H1 (cell line): ENCODE measurements at regions not wholly inside any gene's neighbourhood (a gene's known extent, or its start where the extent isn't known, plus 50 kb on each side); places are given as distances from the start of the nearest gene placed in this dataset.

Source experiments
- CTCF ChIA-PET: fragments of 300-600 bp; sonication (Branson Sonifier 250); formaldehyde crosslinking; loops from one replicate; lab custom pipeline; 2021; ENCODE audit not compliant: partially characterized antibody; lab: Charles Lee
- POLR2A ChIA-PET: fragments of 300-600 bp; sonication (Branson Sonifier 250); formaldehyde crosslinking; loops from one replicate; lab custom pipeline; 2021; ENCODE audit warnings: inconsistent platforms; ENCODE audit not compliant: partially characterized antibody; lab: Charles Lee
- DNase-seq, 2 experiments: peaks; one replicate each; pipeline versions ENCODE4 v3.0.0 to v3.0.0-alpha.2; 2010 to 2022; ENCODE audit warnings: low spot score in 2 of 2, low read depth in 1 of 2, mixed read lengths in 1 of 2
- FAIRE-seq: peaks from 2 replicates; lab custom pipeline; 2011; peaks lifted over from hg19 to GRCh38; lab: Jason Lieb, UNC
- H2AFZ ChIP-seq: 2 replicates; pipeline ENCODE4 v1.8.1; 2012; ENCODE audit warnings: low read length, inconsistent platforms
- H2AK5ac ChIP-seq: 2 replicates; pipeline ENCODE4 v1.6.1; 2013; ENCODE audit warnings: low read depth, low read length
- H2BK120ac ChIP-seq: replicated peaks from 2 replicates; pipeline ENCODE3; 2013; ENCODE audit warnings: low read depth, low read length, inconsistent platforms
- H2BK12ac ChIP-seq: 2 replicates; pipeline ENCODE4 v1.6.1; 2013; ENCODE audit warnings: low read depth, low read length
- H2BK15ac ChIP-seq: 2 replicates; pipeline ENCODE4 v1.6.1; 2013; ENCODE audit warnings: low read length
- H2BK20ac ChIP-seq: 2 replicates; pipeline ENCODE4 v1.6.1; 2013; ENCODE audit warnings: low read length
- H2BK5ac ChIP-seq: 2 replicates; pipeline ENCODE4 v1.6.1; 2013; ENCODE audit warnings: low read depth, low read length
- H3K14ac ChIP-seq: 2 replicates; pipeline ENCODE4 v1.6.1; 2013; ENCODE audit warnings: inconsistent platforms; ENCODE audit not compliant: insufficient read length
- H3K18ac ChIP-seq: 2 replicates; pipeline ENCODE4 v1.6.1; 2013; ENCODE audit warnings: low read length; ENCODE audit errors: extremely low read depth
- H3K23ac ChIP-seq: 2 replicates; pipeline ENCODE4 v1.6.1; 2013; ENCODE audit warnings: inconsistent platforms; ENCODE audit not compliant: insufficient read length
- H3K23me2 ChIP-seq: 2 replicates; pipeline ENCODE4 v1.6.1; 2013; ENCODE audit warnings: low read depth, low read length
- H3K27ac ChIP-seq: 2 replicates; pipeline ENCODE4 v1.6.1; 2011; ENCODE audit warnings: low read depth, low read length, inconsistent platforms
- H3K27me3 ChIP-seq, 4 experiments: replicated peaks in 1 of 4; 1 replicate in 1 of 4; 2 replicates in 3 of 4; pipeline versions ENCODE4 v1.6.1 to v1.8.1; 2011 to 2013; ENCODE audit warnings: low read length in 3 of 4, mild to moderate bottlenecking in 3 of 4, inconsistent platforms in 2 of 4, mixed read lengths in 2 of 4, moderate library complexity in 1 of 4; ENCODE audit not compliant: control insufficient read depth in 3 of 4, insufficient read depth in 3 of 4; ENCODE audit errors: extremely low read depth in 1 of 4
- H3K36me3 ChIP-seq, 4 experiments: 2 replicates each; pipeline versions ENCODE4 v1.6.1 to v1.8.1; 2011 to 2013; ENCODE audit warnings: mild to moderate bottlenecking in 4 of 4, low read length in 3 of 4, moderate library complexity in 2 of 4, control low read depth in 1 of 4, inconsistent platforms in 1 of 4; ENCODE audit not compliant: insufficient read depth in 4 of 4, control insufficient read depth in 2 of 4
- H3K4ac ChIP-seq: replicated peaks from 2 replicates; pipeline ENCODE3; 2013; ENCODE audit warnings: low read length, low read depth, mixed read lengths, inconsistent platforms; ENCODE audit not compliant: insufficient read length
- H3K4me1 ChIP-seq, 4 experiments: replicated peaks in 1 of 4; 1 replicate in 1 of 4; 2 replicates in 3 of 4; pipeline versions ENCODE4 v1.6.1 to v1.8.1; 2011 to 2013; ENCODE audit warnings: low read length in 3 of 4, inconsistent platforms in 2 of 4, mixed read lengths in 1 of 4; ENCODE audit not compliant: insufficient read depth in 4 of 4, control insufficient read depth in 3 of 4
- H3K4me2 ChIP-seq, 2 experiments: 2 replicates each; pipeline versions ENCODE4 v1.6.1 to v1.8.1; 2011 to 2013; ENCODE audit warnings: low read depth in 2 of 2, low read length in 2 of 2, control low read depth in 1 of 2, inconsistent platforms in 1 of 2, mild to moderate bottlenecking in 1 of 2; ENCODE audit not compliant: insufficient read depth in 1 of 2
- H3K4me3 ChIP-seq, 4 experiments: fragments of 200-600, 300-600 bp in 1 of 4; sonication (generic), shearing (Covaris generic), sonication (Bioruptor Twin) in 1 of 4; 2 replicates each; pipeline versions ENCODE4 v1.5.1 to v1.8.1; 2011 to 2016; ENCODE audit warnings: low read length in 4 of 4, low read depth in 3 of 4, control low read depth in 2 of 4, inconsistent platforms in 2 of 4, mild to moderate bottlenecking in 2 of 4, mixed read lengths in 1 of 4, moderate library complexity in 1 of 4; ENCODE audit not compliant: insufficient read depth in 2 of 4; ENCODE audit errors: extremely low read depth in 1 of 4
- H3K56ac ChIP-seq: replicated peaks from 2 replicates; pipeline ENCODE3; 2013; ENCODE audit warnings: low read depth, mild to moderate bottlenecking, mixed read lengths, low read length, inconsistent platforms; ENCODE audit not compliant: insufficient read length
- H3K79me1 ChIP-seq: 2 replicates; pipeline ENCODE4 v1.6.1; 2013; ENCODE audit warnings: low read depth, low read length, control low read depth
- H3K79me2 ChIP-seq, 2 experiments: 2 replicates each; pipeline versions ENCODE4 v1.6.1 to v1.8.1; 2012 to 2013; ENCODE audit warnings: low read length in 2 of 2, mild to moderate bottlenecking in 2 of 2, inconsistent platforms in 1 of 2; ENCODE audit not compliant: insufficient read depth in 2 of 2, control insufficient read depth in 1 of 2
- H3K9ac ChIP-seq, 4 experiments: replicated peaks in 1 of 4; 1 replicate in 1 of 4; 2 replicates in 3 of 4; pipeline versions ENCODE4 v1.6.1 to v1.8.1; 2011 to 2013; ENCODE audit warnings: low read depth in 3 of 4, low read length in 3 of 4, control low read depth in 2 of 4, mild to moderate bottlenecking in 2 of 4, moderate library complexity in 2 of 4, inconsistent platforms in 1 of 4; ENCODE audit errors: extremely low read depth in 1 of 4
- H3K9me3 ChIP-seq, 2 experiments: 2 replicates each; pipeline versions ENCODE4 v1.6.1 to v1.8.1; 2012 to 2013; ENCODE audit warnings: mild to moderate bottlenecking in 2 of 2, moderate library complexity in 2 of 2, control low read depth in 1 of 2, inconsistent platforms in 1 of 2, low read depth in 1 of 2, low read length in 1 of 2, mixed read lengths in 1 of 2; ENCODE audit not compliant: insufficient read depth in 2 of 2
- H4K20me1 ChIP-seq, 2 experiments: replicated peaks in 1 of 2; 2 replicates each; pipeline versions ENCODE3 to v1.8.1; 2011 to 2013; ENCODE audit warnings: inconsistent platforms in 2 of 2, low read length in 2 of 2, mild to moderate bottlenecking in 1 of 2; ENCODE audit not compliant: insufficient read depth in 2 of 2, control insufficient read depth in 1 of 2
- H4K5ac ChIP-seq: 2 replicates; pipeline ENCODE4 v1.6.1; 2013; ENCODE audit warnings: low read length, low read depth, mixed read lengths, inconsistent platforms; ENCODE audit not compliant: insufficient read length
- H4K8ac ChIP-seq: 2 replicates; pipeline ENCODE4 v1.8.0; 2013; ENCODE audit warnings: mild to moderate bottlenecking, moderate library complexity, low read length, inconsistent platforms; ENCODE audit not compliant: insufficient read depth; ENCODE audit errors: extremely low read depth
- H4K91ac ChIP-seq: replicated peaks from 2 replicates; pipeline ENCODE3; 2013; ENCODE audit warnings: low read length, mixed read lengths, inconsistent platforms; ENCODE audit not compliant: insufficient read length
- ASH2L ChIP-seq: fragments of 200-600, 300-600 bp; sonication (generic); IDR thresholded peaks from one replicate; pipeline ENCODE4 v1.7.1; 2017; ENCODE audit warnings: low read length
- CBX8 ChIP-seq: fragments of 300-800, 300-1000 bp; sonication (generic); IDR thresholded peaks from 2 replicates; pipeline ENCODE4 v1.7.1; 2016; ENCODE audit warnings: low read depth, low read length, borderline replicate concordance
- CEBPB ChIP-seq: IDR thresholded peaks from 2 replicates; pipeline ENCODE4 v1.6.1; 2012; ENCODE audit warnings: low read depth, low read length
- EP300 ChIP-seq, 2 experiments: IDR thresholded peaks; 1 replicate in 1 of 2; 2 replicates in 1 of 2; pipeline ENCODE4 v1.6.1; 2011 to 2012; ENCODE audit warnings: low read depth in 2 of 2, low read length in 2 of 2, mild to moderate bottlenecking in 2 of 2, borderline replicate concordance in 1 of 2, inconsistent platforms in 1 of 2, moderate library complexity in 1 of 2
- GTF2F1 ChIP-seq: IDR thresholded peaks from 2 replicates; pipeline ENCODE4 v1.6.1; 2012; ENCODE audit warnings: low read depth, low read length, improper control_type of control experiment, borderline replicate concordance
- HDAC6 ChIP-seq: IDR thresholded peaks from one replicate; pipeline ENCODE4 v1.7.1; 2012; ENCODE audit warnings: low read depth, mild to moderate bottlenecking, inconsistent platforms, low read length, moderate library complexity
- JUND ChIP-seq: IDR thresholded peaks from 2 replicates; pipeline ENCODE4 v1.6.1; 2011; ENCODE audit warnings: mild to moderate bottlenecking, improper control_type of control experiment, low read length
- KDM4A ChIP-seq: IDR thresholded peaks from one replicate; pipeline ENCODE4 v1.7.1; 2012; ENCODE audit warnings: low read depth, mild to moderate bottlenecking, moderate library complexity, low read length, inconsistent platforms; ENCODE audit not compliant: severe bottlenecking
- SIN3A ChIP-seq, 2 experiments: IDR thresholded peaks in 1 of 2; conservative IDR thresholded peaks in 1 of 2; 2 replicates each; pipeline ENCODE4 v1.6.1; 2011 to 2012; ENCODE audit warnings: low read length in 2 of 2, improper control_type of control experiment in 1 of 2, low read depth in 1 of 2, mild to moderate bottlenecking in 1 of 2
- TAF1 ChIP-seq: IDR thresholded peaks from 2 replicates; pipeline ENCODE4 v1.6.1; 2011; ENCODE audit warnings: mild to moderate bottlenecking, low read depth, low read length
- TAF7 ChIP-seq: optimal IDR thresholded peaks from 2 replicates; pipeline ENCODE3; 2011; ENCODE audit warnings: low read depth, mild to moderate bottlenecking, inconsistent platforms, low read length, moderate library complexity, borderline replicate concordance
- TCF12 ChIP-seq: IDR thresholded peaks from 2 replicates; pipeline ENCODE4 v1.6.1; 2011; ENCODE audit warnings: low read depth, mild to moderate bottlenecking, low read length
- USF2 ChIP-seq: IDR thresholded peaks from 2 replicates; pipeline ENCODE4 v1.6.1; 2011; ENCODE audit warnings: low read length, improper control_type of control experiment
- YY1 ChIP-seq: IDR thresholded peaks from 2 replicates; pipeline ENCODE4 v1.6.1; 2011; ENCODE audit warnings: low read depth, mild to moderate bottlenecking, low read length
- WGBS, 2 experiments: shearing (Covaris generic) in 1 of 2; methylation state at CpG; one replicate each; pipeline versions ENCODE4 v1.1.6 to v1.1.7; 2013 to 2015; ENCODE audit warnings: low lambda C conversion rate in 2 of 2, mixed read lengths in 2 of 2, inconsistent platforms in 1 of 2, low coverage in 1 of 2, missing lambda C conversion rate in 1 of 2; ENCODE audit not compliant: insufficient replicate concordance in 2 of 2, insufficient coverage in 1 of 2, insufficient read length in 1 of 2; ENCODE audit errors: extremely low coverage in 1 of 2, missing lambda C conversion rate in 1 of 2; 5-methylcytosine and 5-hydroxymethylcytosine counted together

GRCh38 chr4:145324161-145324560 lies 143.8 kb upstream of the OTUD4 start:
- DNase-seq: no peak
- POLR2A ChIA-PET: no interaction called here
- Histone ChIP-seq H3K18ac (no peak overlapping the region), H2BK20ac (no peak overlapping the region), H2BK5ac (no peak overlapping the region), H3K4me2 (no peak overlapping the region), H3K56ac (no peak overlapping the region), H3K23me2 (no peaks in the 10 kb centered on the region; the same call in 1 of the 2 replicates), H3K4me1 (no peaks in the 10 kb centered on the region), H4K8ac (no peak overlapping the region), H3K14ac (no peak overlapping the region), H3K27me3 (no peaks in the 10 kb centered on the region), H4K5ac (no peak overlapping the region), H3K4ac (no peak overlapping the region), H3K9ac (no peak overlapping the region), H2BK120ac (no peak overlapping the region), H2BK15ac (no peak overlapping the region), H3K23ac (no peak overlapping the region), H3K79me2 (no peaks in the 10 kb centered on the region), H2AK5ac (no peak overlapping the region), H4K20me1 (no peaks in the 10 kb centered on the region), H2AFZ (no peak overlapping the region), H3K27ac (no peak overlapping the region), H3K36me3 (no peaks in the 10 kb centered on the region), H3K9me3 (no peaks in the 10 kb centered on the region), H4K91ac (no peak overlapping the region), H3K79me1 (no peaks in the 10 kb centered on the region), H2BK12ac (no peak overlapping the region), H3K4me3 (no peak overlapping the region)
- FAIRE-seq: no peak
- CTCF ChIA-PET: interaction anchor here (0.6 to 2.1 kb wide), 3 partner anchors 12 to 132 kb away, joined by 3 to 4 read pairs (median 4); no protein-coding TSS in a partner anchor
- WGBS, 2 experiments: 92% methylated on average over 8 of the region's 8 CpGs; no CpG with 5 or more reads in 1 of the 2 experiments
- TF ChIP-seq HDAC6 (no peak), SIN3A (conservative IDR thresholded peaks at IDR 0.05 in 1 of 2, IDR thresholded peaks at IDR 0.05 in 1 of 2; ENCODE audit: low read depth in 1 of 2, low read length in 2 of 2) (no peak), CBX8 (no peak), TAF7 (no peak), GTF2F1 (no peak), TCF12 (no peak), TAF1 (no peak), ASH2L (no peak), YY1 (no peak), JUND (no peak), USF2 (no peak), KDM4A (no peak), CEBPB (no peak), EP300 (IDR thresholded peaks at IDR 0.05; ENCODE audit: borderline replicate concordance in 1 of 2, low read depth in 2 of 2, low read length in 2 of 2) (no peak)
